Activated CD4-positive, alpha-beta T cell treated with anti-CD3 and anti-CD28 coated beads, Interleukin-2, amount 50 U/mL, for 24 hours (primary cell): ENCODE measurements at regions not wholly inside any gene's neighbourhood (a gene's known extent, or its start where the extent isn't known, plus 50 kb on each side); places are given as distances from the start of the nearest gene placed in this dataset.

Source experiments
- DNase-seq, 2 donors: peaks; one replicate each; pipeline ENCODE4 v3.0.0-alpha.2; 2020; ENCODE audit warnings: low read depth in 1 of 2, low spot score in 1 of 2

- DNase-seq: no peak
These were observed 231.5 kb downstream of the LMO4 start for GRCh38 chr1:87560137-87560536.

- DNase-seq: no peak
These were observed 232.1 kb downstream of the LMO4 start for GRCh38 chr1:87560601-87561360.

GRCh38 chr1:87563211-87563610, 234.5 kb downstream of the LMO4 start:
- DNase-seq: no peak

GRCh38 chr1:87565861-87566260, 237.2 kb downstream of the LMO4 start:
- no peak for DNase-seq

DNA sequence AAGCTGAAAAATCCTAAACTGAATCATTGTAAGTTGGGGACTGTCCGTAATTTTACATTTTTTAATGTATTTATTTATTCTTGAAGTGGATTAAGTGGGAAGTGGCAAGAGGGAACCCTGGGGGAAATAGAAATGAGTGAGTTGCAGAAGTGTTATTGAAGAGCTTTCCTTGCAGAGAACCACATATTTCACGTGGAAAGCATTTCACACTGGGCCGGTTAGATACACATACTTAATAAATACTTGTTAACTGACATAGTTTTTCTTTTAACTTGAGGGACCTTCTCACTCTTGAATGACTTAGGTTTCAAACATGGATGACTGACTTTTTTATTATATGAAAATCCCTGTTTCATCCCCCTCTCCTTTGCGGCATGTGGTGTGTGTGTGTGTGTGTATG, 239.3 kb downstream of the LMO4 start:
- no peak for DNase-seq

DNA sequence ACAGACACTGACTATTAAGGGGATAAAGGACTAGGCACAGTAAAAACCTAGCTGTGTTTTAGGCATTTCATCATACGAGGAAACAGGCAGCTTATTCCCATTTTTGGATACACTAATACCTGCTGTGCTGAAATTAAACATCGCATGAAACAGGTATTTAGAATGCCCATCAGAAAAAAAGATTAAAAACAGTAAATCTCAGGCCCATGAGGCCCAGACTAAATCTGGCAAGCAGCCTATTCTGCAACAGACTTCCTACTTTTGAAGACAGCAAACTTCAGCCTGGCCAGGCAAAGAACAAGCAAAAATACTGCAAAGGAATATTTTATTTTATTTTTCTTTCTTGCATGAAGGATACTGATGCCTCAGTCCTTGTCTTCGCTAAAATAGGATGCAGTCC, 240.2 kb downstream of the LMO4 start:
- no peak for DNase-seq

- DNase-seq: no peak
These were observed 243.3 kb downstream of the LMO4 start for GRCh38 chr1:87572008-87572407.

- DNase-seq: no peak
These were observed 244.2 kb downstream of the LMO4 start for GRCh38 chr1:87572891-87573290.

DNA sequence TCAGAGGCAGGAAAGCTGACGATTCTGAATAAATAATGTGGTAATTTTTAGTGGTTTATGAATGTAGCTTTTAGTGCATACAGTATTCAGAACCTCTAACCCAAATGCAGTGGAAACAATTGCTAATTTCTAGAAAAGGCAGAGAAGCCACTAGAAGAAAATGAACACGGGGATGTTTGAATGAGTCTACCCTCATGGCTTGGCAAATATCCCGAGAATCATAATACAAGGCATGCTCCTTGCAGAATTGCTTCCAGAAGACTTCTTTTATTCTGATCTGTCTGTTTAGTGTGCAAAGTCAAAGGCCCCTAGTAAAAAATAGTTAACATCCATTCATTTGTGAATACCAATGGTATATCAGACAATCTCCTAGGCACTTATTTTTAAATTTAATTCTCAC, 246.8 kb downstream of the LMO4 start:
- DNase-seq: no peak

DNA sequence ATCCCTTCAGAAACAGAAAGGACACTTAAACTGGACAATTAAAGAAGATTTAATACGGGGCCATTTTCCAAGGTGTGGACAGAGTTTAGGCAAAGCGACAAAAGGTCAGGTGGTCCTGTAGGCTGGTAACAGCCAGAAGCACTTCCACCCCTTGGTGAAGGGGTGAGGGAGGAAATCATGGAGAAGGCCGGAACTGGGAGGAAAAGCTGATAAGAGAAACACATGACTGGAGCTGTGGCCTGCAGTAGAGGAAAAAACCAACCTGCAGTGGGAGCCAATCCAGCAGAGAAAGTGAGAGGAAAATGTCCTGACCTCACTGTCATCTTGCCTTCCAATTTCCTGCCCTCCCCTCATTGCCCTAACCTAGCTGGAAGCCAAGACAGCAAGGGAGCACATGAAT, 249.8 kb downstream of the LMO4 start:
- no peak for DNase-seq

GRCh38 chr1:87583459-87583858, 254.8 kb downstream of the LMO4 start:
- DNase-seq: no peak

DNA sequence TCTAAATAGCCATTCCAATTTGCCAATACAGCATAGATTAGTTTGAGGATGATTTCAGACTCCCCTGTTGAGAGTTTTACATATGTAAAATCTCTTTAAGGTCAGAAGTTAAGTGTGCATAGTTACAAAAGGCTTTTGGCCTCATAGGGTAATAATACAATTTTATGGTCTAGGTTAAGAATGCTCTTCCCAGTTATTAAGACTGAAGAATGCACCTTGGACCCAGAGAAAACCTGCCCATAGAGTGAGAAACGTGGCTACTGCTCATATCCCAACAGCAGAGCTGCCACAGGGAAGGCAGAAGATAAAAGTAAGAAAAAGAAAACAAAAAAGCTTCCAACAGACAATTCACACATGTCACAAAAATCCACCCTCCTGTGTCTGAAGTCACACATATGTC, 255.9 kb downstream of the LMO4 start:
- no peak for DNase-seq

GRCh38 chr1:87586501-87586900, 257.8 kb downstream of the LMO4 start:
- DNase-seq: no peak

GRCh38 chr1:87588495-87588894, 259.8 kb downstream of the LMO4 start:
- no peak for DNase-seq

GRCh38 chr1:87591492-87591891, 262.8 kb downstream of the LMO4 start:
- no peak for DNase-seq

DNA sequence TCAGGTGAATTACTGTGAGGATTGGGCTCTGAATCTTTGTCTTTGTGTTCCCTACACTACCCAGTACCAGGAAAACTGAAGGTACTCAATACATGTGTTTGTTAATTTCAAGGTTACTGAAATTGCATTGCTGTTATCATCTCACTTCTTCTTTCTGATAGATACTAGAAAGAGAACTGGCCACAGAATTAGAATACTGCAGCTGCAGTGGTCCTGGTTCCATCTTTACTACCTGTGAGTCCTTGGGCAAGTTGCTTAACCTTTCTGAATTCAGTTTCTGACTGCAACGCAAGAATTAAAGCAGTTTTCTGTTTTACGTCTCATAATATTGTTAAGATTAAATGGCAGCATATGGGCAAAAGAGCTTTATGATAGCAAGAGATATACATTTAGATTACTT, 263.5 kb downstream of the LMO4 start:
- no peak for DNase-seq

- no peak for DNase-seq
These were observed 266.2 kb downstream of the LMO4 start for GRCh38 chr1:87594736-87595383.

- no peak for DNase-seq
These were observed 266.7 kb downstream of the LMO4 start for GRCh38 chr1:87595384-87595781.

DNA sequence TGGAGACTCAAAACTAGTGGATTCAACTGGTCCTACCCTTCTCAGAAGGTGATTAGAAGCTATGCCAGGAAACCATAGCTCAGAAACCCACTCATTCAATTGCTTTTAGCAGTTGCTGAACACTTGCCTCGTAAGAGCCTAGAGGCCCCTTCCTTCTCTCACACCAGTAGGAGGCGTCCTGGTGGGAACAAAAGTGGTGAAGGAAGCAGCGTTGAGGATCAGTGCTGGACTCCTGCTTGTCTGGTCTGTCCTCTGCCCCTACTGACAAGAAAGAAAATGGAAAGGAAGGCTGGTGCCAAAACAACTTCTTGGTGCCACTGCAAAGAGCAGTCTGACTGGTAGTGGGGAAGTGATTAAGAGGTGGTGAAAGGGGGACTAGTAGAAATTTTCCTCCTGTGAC, 269.7 kb downstream of the LMO4 start:
- DNase-seq: no peak

GRCh38 chr1:87599569-87599968, 270.9 kb downstream of the LMO4 start:
- DNase-seq: no peak

GRCh38 chr1:87600055-87600850, 271.6 kb downstream of the LMO4 start:
- DNase-seq: no peak

DNA sequence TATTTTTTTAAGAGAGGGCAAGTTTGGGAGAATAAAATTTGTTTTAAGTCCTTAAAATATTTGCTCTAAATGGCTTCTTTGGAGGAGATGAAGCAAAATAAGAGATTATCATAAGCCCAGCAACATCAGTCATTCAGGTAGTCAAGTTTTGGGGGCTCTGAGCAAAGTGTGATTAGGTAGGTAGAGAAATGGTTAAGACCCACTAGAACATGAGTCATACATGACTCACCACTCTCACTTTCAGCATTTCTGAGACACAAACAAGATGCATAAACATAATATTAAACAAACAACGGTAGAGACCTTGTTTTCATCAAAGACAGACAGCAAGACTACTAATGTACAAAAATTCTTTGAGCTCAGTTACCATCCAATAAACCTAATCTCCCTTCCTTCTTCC, 272.2 kb downstream of the LMO4 start:
- DNase-seq: no peak
